Activated CD8-positive, alpha-beta memory T cell treated with anti-CD3 and anti-CD28 coated beads for 36 hours (primary cell): ENCODE measurements at regions not wholly inside any gene's neighbourhood (a gene's known extent, or its start where the extent isn't known, plus 50 kb on each side); places are given as distances from the start of the nearest gene placed in this dataset.

ENCODE experiments used
- CTCF ChIA-PET: fragments of 350-600 bp; sonication (Branson Sonifier 250); formaldehyde crosslinking; loops from one replicate; lab custom pipeline; 2021; ENCODE audit warnings: antibody characterized with exemption; lab: Charles Lee
- POLR2A ChIA-PET: fragments of 350-600 bp; sonication (Branson Sonifier 250); formaldehyde crosslinking; loops from one replicate; lab custom pipeline; 2021; ENCODE audit warnings: antibody characterized with exemption; lab: Charles Lee

- ChIA-PET CTCF (no interaction called here), POLR2A (no interaction called here)
Measured at GRCh38 chr7:41328544-41328943, 374.3 kb downstream of the INHBA start.

GRCh38 chr7:41328131-41328530 is 374.8 kb downstream of the INHBA start:
- POLR2A ChIA-PET, result no interaction called here
- CTCF ChIA-PET, result no interaction called here

- CTCF ChIA-PET, result no interaction called here
Measured at GRCh38 chr7:41326616-41327015, 376.3 kb downstream of the INHBA start.

GRCh38 chr7:41323806-41324205 is 379.1 kb downstream of the INHBA start:
- ChIA-PET POLR2A (no interaction called here), CTCF (no interaction called here)

More at GRCh38 chr7:41326616-41327015, 376.3 kb downstream of the INHBA start:
- POLR2A ChIA-PET, result no interaction called here

- ChIA-PET POLR2A (interaction anchor here (0.7 kb wide), 1 partner anchor 112 kb away, joined by 6 read pairs; no protein-coding TSS in a partner anchor), CTCF (no interaction called here)
Measured at GRCh38 chr7:41319581-41319980, 383.3 kb downstream of the INHBA start.

- CTCF ChIA-PET, result no interaction called here
- POLR2A ChIA-PET, result no interaction called here
Measured at GRCh38 chr7:41316410-41316809, 386.5 kb downstream of the INHBA start.

GRCh38 chr7:41315764-41316163 is 387.1 kb downstream of the INHBA start:
- CTCF ChIA-PET, result no interaction called here
- POLR2A ChIA-PET, result no interaction called here

GRCh38 chr7:41313171-41313570 is 389.7 kb downstream of the INHBA start:
- ChIA-PET POLR2A (no interaction called here), CTCF (no interaction called here)

GRCh38 chr7:41312235-41312634 is 390.7 kb downstream of the INHBA start:
- ChIA-PET CTCF (no interaction called here), POLR2A (no interaction called here)

- CTCF ChIA-PET, result no interaction called here
- POLR2A ChIA-PET, result no interaction called here
Measured at GRCh38 chr7:41311301-41311700, 391.6 kb downstream of the INHBA start.

GRCh38 chr7:41306486-41306885 is 396.4 kb downstream of the INHBA start:
- POLR2A ChIA-PET, result no interaction called here
- CTCF ChIA-PET, result no interaction called here

- ChIA-PET CTCF (no interaction called here), POLR2A (no interaction called here)
Measured at GRCh38 chr7:41305001-41305400, 397.9 kb downstream of the INHBA start.

GRCh38 chr7:41303709-41304108 is 399.2 kb downstream of the INHBA start:
- ChIA-PET POLR2A (no interaction called here), CTCF (no interaction called here)

- POLR2A ChIA-PET, result no interaction called here
Measured at GRCh38 chr7:41298409-41298808, 404.5 kb downstream of the INHBA start.

GRCh38 chr7:41297166-41297565 is 405.7 kb downstream of the INHBA start:
- ChIA-PET CTCF (no interaction called here), POLR2A (no interaction called here)

More at GRCh38 chr7:41298409-41298808, 404.5 kb downstream of the INHBA start:
- CTCF ChIA-PET, result interaction anchor here (0.7 kb wide), 1 partner anchor 1588 kb away, joined by 4 read pairs; no protein-coding TSS in a partner anchor

- ChIA-PET CTCF (no interaction called here), POLR2A (no interaction called here)
Measured at GRCh38 chr7:41295455-41295815, 407.5 kb downstream of the INHBA start.

- CTCF ChIA-PET, result interaction anchor here (0.7 kb wide), 1 partner anchor 767 kb away, joined by 3 read pairs; no protein-coding TSS in a partner anchor
- POLR2A ChIA-PET, result no interaction called here
Measured at GRCh38 chr7:41294556-41295454, 408.1 kb downstream of the INHBA start.

GRCh38 chr7:41292487-41292886 is 410.4 kb downstream of the INHBA start:
- ChIA-PET CTCF (no interaction called here), POLR2A (no interaction called here)

- CTCF ChIA-PET, result no interaction called here
- POLR2A ChIA-PET, result no interaction called here
Measured at GRCh38 chr7:41287559-41288335, 415.1 kb downstream of the INHBA start.

GRCh38 chr7:41280491-41280890 is 422.4 kb downstream of the INHBA start:
- ChIA-PET CTCF (no interaction called here), POLR2A (no interaction called here)
